GM23338 (cell line): ENCODE measurements at regions not wholly inside any gene's neighbourhood (a gene's known extent, or its start where the extent isn't known, plus 50 kb on each side); places are given as distances from the start of the nearest gene placed in this dataset.

Source experiments
- ATAC-seq: fragments of 200-7000 bp; cut with Tn5 transposase; 3 replicates; pipeline ENCODE4 v1.9.1; 2020
- DNase-seq: peaks from one replicate; pipeline ENCODE4 v3.0.0-alpha.2; 2015; ENCODE audit warnings: low spot score
- H2AFZ ChIP-seq: fragments of 200-600 bp; sonication (generic); 2 replicates; pipeline ENCODE4 v1.8.0; 2016; ENCODE audit warnings: antibody characterized with exemption, mild to moderate bottlenecking, moderate library complexity
- H3F3A ChIP-seq: fragments of 200-600 bp; sonication (generic); replicated peaks from 2 replicates; pipeline ENCODE4 v1.8.0; 2017; ENCODE audit warnings: antibody characterized with exemption, mixed run types, low read depth
- H3K27ac ChIP-seq: fragments of 200-600 bp; sonication (generic); 2 replicates; pipeline ENCODE4 v1.6.1; 2016; ENCODE audit warnings: low read depth
- H3K27me3 ChIP-seq: fragments of 200-600 bp; sonication (generic); 2 replicates; pipeline ENCODE4 v1.8.0; 2016; ENCODE audit warnings: mild to moderate bottlenecking, mixed run types, moderate library complexity; ENCODE audit not compliant: insufficient read depth
- H3K36me3 ChIP-seq: fragments of 200-600 bp; sonication (generic); 2 replicates; pipeline ENCODE4 v1.8.0; 2016; ENCODE audit warnings: mild to moderate bottlenecking; ENCODE audit not compliant: insufficient read depth
- H3K4me1 ChIP-seq: fragments of 200-600 bp; sonication (generic); 2 replicates; pipeline ENCODE4 v1.8.0; 2016; ENCODE audit warnings: mild to moderate bottlenecking, moderate library complexity; ENCODE audit not compliant: insufficient read depth
- H3K4me2 ChIP-seq: fragments of 200-600 bp; sonication (generic); 2 replicates; pipeline ENCODE4 v1.7.1; 2017; ENCODE audit warnings: mixed run types
- H3K4me3 ChIP-seq: fragments of 200-600 bp; sonication (generic); 2 replicates; pipeline ENCODE4 v1.6.1; 2016; ENCODE audit warnings: mixed run types
- H3K79me2 ChIP-seq: fragments of 200-600 bp; sonication (generic); replicated peaks from 2 replicates; pipeline ENCODE4 v1.8.0; 2017; ENCODE audit warnings: mild to moderate bottlenecking; ENCODE audit not compliant: insufficient read depth
- H3K9me2 ChIP-seq: fragments of 200-600 bp; sonication (generic); 2 replicates; pipeline ENCODE4 v1.8.0; 2017; ENCODE audit not compliant: insufficient read depth
- H4K20me1 ChIP-seq: fragments of 200-600 bp; sonication (generic); replicated peaks from 2 replicates; pipeline ENCODE4 v1.8.0; 2017; ENCODE audit warnings: mild to moderate bottlenecking; ENCODE audit not compliant: insufficient read depth
- H3K27ac Mint-ChIP-seq: 2 replicates; pipeline ENCODE4 v1.8.0; 2020; ENCODE audit warnings: inconsistent platforms, mild to moderate bottlenecking, moderate library complexity, mixed read lengths
- H3K27me3 Mint-ChIP-seq: 3 replicates; pipeline ENCODE4 v1.8.0; 2022; ENCODE audit warnings: low read depth, mild to moderate bottlenecking, moderate library complexity, mixed read lengths, inconsistent platforms; ENCODE audit not compliant: insufficient read depth, poor library complexity
- H3K36me3 Mint-ChIP-seq: 3 replicates; pipeline ENCODE4 v1.8.0; 2021; ENCODE audit warnings: low read depth, mild to moderate bottlenecking, inconsistent platforms, moderate library complexity, mixed read lengths
- H3K4me1 Mint-ChIP-seq: 3 replicates; pipeline ENCODE4 v1.8.0; 2020; ENCODE audit warnings: mild to moderate bottlenecking, inconsistent platforms, mixed read lengths
- H3K4me3 Mint-ChIP-seq: 3 replicates; pipeline ENCODE4 v1.8.0; 2021; ENCODE audit warnings: moderate library complexity, mild to moderate bottlenecking, inconsistent platforms, mixed read lengths
- H3K9me3 Mint-ChIP-seq: 3 replicates; pipeline ENCODE4 v1.8.0; 2020; ENCODE audit warnings: moderate library complexity, mild to moderate bottlenecking, inconsistent platforms, mixed read lengths
- CREB1 ChIP-seq: fragments of 250-450 bp; sonication (Bioruptor Pico); IDR thresholded peaks from 2 replicates; pipeline ENCODE4 v1.5.0; 2020; ENCODE audit warnings: low read depth, mild to moderate bottlenecking, moderate library complexity
- ETS1 ChIP-seq: IDR thresholded peaks from 2 replicates; pipeline ENCODE4 v1.6.1; 2016; ENCODE audit warnings: antibody characterized with exemption
- EZH2 ChIP-seq: fragments of 200-600 bp; sonication (generic); IDR thresholded peaks from one replicate; pipeline ENCODE4 v1.8.0; 2017; ENCODE audit warnings: antibody characterized with exemption, mild to moderate bottlenecking, low read depth; ENCODE audit not compliant: unreplicated experiment
- EZH2phosphoT487 ChIP-seq: fragments of 200-600 bp; sonication (generic); IDR thresholded peaks from one replicate; pipeline ENCODE4 v1.8.1; 2018; ENCODE audit warnings: antibody characterized with exemption; ENCODE audit not compliant: unreplicated experiment
- JUNB ChIP-seq: IDR thresholded peaks from one replicate; pipeline ENCODE4 v1.6.1; 2016; ENCODE audit warnings: antibody characterized with exemption; ENCODE audit not compliant: unreplicated experiment
- NANOG ChIP-seq: IDR thresholded peaks from 2 replicates; pipeline ENCODE4 v1.6.1; 2016; ENCODE audit warnings: antibody characterized with exemption, borderline replicate concordance
- POLR2AphosphoS5 ChIP-seq: IDR thresholded peaks from 2 replicates; pipeline ENCODE4 v1.6.1; 2016; ENCODE audit warnings: antibody characterized with exemption, low read depth
- STAT1 ChIP-seq: IDR thresholded peaks from one replicate; pipeline ENCODE4 v1.6.1; 2016; ENCODE audit warnings: antibody characterized with exemption; ENCODE audit not compliant: unreplicated experiment
- ZNF114 ChIP-seq: fragments of 250-450 bp; sonication (Bioruptor Pico); IDR thresholded peaks from 2 replicates; pipeline ENCODE4 v1.5.0; 2020; ENCODE audit warnings: mild to moderate bottlenecking, moderate library complexity
- ZNF331 ChIP-seq: fragments of 250-450 bp; sonication (Bioruptor Pico); IDR thresholded peaks from 2 replicates; pipeline ENCODE4 v1.5.0; 2020; ENCODE audit warnings: low read depth, mild to moderate bottlenecking, moderate library complexity
- TF ChIP-seq, protein P1 (sequence below), 2 experiments: fragments of 200-600 bp in 1 of 2; sonication (generic) in 1 of 2; conservative IDR thresholded peaks; 2 replicates each; pipeline versions ENCODE4 v1.5.1 to v1.6.1; 2016 to 2017; ENCODE audit warnings: antibody characterized with exemption in 2 of 2, low read depth in 2 of 2, mild to moderate bottlenecking in 2 of 2, moderate library complexity in 1 of 2
- TF ChIP-seq, protein P2 (sequence below): fragments of 250-450 bp; sonication (Bioruptor Pico); IDR thresholded peaks from 2 replicates; pipeline ENCODE4 v1.5.0; 2020; ENCODE audit warnings: mild to moderate bottlenecking, moderate library complexity

DNA sequence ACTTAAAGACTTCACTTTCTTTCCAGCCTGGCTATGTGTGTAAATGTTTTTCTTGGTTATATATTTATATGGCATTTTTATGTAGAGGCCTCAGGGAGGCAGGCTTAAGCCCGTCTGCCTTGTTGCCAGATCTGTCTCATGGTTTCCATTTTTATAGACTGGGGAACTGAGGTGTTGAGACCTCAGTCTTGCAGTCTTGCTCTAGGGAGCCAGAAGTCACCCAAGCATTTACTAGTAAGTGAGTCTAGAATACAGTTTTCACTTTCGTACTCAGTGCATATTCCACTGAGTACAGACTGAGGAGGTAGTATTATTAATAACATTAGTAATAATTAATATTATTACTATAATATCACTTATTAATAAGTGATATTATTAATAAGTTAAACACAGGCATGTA, 161.4 kb downstream of the UCK2 start (continued):
- TF ChIP-seq, protein P1, sequence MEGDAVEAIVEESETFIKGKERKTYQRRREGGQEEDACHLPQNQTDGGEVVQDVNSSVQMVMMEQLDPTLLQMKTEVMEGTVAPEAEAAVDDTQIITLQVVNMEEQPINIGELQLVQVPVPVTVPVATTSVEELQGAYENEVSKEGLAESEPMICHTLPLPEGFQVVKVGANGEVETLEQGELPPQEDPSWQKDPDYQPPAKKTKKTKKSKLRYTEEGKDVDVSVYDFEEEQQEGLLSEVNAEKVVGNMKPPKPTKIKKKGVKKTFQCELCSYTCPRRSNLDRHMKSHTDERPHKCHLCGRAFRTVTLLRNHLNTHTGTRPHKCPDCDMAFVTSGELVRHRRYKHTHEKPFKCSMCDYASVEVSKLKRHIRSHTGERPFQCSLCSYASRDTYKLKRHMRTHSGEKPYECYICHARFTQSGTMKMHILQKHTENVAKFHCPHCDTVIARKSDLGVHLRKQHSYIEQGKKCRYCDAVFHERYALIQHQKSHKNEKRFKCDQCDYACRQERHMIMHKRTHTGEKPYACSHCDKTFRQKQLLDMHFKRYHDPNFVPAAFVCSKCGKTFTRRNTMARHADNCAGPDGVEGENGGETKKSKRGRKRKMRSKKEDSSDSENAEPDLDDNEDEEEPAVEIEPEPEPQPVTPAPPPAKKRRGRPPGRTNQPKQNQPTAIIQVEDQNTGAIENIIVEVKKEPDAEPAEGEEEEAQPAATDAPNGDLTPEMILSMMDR (conservative IDR thresholded peaks at IDR 0.05; ENCODE audit: low read depth in 2 of 2): no peak
- TF ChIP-seq JUNB: no peak
- no peak for TF ChIP-seq ETS1
- TF ChIP-seq ZNF114 (CRISPR knock-in tag): no peak

DNA sequence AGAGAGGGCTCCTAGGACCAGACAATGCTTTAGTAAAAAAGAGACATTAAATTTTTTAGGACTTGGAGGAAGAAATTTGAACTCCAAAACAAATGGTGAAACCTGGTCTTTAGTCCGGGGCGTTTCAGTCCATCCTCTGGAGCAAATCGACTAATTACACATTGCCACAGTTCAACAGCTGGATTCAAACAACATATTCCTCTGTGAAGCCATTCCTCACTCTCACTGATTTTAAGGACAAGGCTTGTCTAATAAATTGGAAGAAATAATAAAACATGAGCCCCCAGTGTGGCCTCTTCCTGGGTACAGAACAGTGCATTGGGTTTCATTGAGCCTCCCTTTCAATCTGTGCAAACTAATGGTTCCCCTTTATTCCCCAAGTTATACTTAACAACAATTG, 165.1 kb downstream of the UCK2 start:
- no peaks in the 10 kb centered on the region for H4K20me1 ChIP-seq
- DNase-seq: no peak
- Mint-ChIP-seq H3K9me3 (no peaks in the 10 kb centered on the region), H3K4me3 (no peak overlapping the region), H3K36me3 (no peaks in the 10 kb centered on the region), H3K27ac (no peak overlapping the region), H3K4me1 (no peaks in the 10 kb centered on the region), H3K27me3 (no peaks in the 10 kb centered on the region)
- H3F3A ChIP-seq: no peaks in the 10 kb centered on the region
- no peaks in the 10 kb centered on the region for H3K79me2 ChIP-seq
- H3K4me1 ChIP-seq: no peaks in the 10 kb centered on the region
- H3K4me2 ChIP-seq: no peak overlapping the region
- no peak overlapping the region for H2AFZ ChIP-seq
- no peak for ATAC-seq
- no peak overlapping the region for H3K27ac ChIP-seq
- no peaks in the 10 kb centered on the region; the same call in 1 of the 2 replicates for H3K9me2 ChIP-seq
- H3K27me3 ChIP-seq: no peaks in the 10 kb centered on the region
- no peak overlapping the region for H3K4me3 ChIP-seq
- H3K36me3 ChIP-seq: no peaks in the 10 kb centered on the region
- TF ChIP-seq, protein P2, sequence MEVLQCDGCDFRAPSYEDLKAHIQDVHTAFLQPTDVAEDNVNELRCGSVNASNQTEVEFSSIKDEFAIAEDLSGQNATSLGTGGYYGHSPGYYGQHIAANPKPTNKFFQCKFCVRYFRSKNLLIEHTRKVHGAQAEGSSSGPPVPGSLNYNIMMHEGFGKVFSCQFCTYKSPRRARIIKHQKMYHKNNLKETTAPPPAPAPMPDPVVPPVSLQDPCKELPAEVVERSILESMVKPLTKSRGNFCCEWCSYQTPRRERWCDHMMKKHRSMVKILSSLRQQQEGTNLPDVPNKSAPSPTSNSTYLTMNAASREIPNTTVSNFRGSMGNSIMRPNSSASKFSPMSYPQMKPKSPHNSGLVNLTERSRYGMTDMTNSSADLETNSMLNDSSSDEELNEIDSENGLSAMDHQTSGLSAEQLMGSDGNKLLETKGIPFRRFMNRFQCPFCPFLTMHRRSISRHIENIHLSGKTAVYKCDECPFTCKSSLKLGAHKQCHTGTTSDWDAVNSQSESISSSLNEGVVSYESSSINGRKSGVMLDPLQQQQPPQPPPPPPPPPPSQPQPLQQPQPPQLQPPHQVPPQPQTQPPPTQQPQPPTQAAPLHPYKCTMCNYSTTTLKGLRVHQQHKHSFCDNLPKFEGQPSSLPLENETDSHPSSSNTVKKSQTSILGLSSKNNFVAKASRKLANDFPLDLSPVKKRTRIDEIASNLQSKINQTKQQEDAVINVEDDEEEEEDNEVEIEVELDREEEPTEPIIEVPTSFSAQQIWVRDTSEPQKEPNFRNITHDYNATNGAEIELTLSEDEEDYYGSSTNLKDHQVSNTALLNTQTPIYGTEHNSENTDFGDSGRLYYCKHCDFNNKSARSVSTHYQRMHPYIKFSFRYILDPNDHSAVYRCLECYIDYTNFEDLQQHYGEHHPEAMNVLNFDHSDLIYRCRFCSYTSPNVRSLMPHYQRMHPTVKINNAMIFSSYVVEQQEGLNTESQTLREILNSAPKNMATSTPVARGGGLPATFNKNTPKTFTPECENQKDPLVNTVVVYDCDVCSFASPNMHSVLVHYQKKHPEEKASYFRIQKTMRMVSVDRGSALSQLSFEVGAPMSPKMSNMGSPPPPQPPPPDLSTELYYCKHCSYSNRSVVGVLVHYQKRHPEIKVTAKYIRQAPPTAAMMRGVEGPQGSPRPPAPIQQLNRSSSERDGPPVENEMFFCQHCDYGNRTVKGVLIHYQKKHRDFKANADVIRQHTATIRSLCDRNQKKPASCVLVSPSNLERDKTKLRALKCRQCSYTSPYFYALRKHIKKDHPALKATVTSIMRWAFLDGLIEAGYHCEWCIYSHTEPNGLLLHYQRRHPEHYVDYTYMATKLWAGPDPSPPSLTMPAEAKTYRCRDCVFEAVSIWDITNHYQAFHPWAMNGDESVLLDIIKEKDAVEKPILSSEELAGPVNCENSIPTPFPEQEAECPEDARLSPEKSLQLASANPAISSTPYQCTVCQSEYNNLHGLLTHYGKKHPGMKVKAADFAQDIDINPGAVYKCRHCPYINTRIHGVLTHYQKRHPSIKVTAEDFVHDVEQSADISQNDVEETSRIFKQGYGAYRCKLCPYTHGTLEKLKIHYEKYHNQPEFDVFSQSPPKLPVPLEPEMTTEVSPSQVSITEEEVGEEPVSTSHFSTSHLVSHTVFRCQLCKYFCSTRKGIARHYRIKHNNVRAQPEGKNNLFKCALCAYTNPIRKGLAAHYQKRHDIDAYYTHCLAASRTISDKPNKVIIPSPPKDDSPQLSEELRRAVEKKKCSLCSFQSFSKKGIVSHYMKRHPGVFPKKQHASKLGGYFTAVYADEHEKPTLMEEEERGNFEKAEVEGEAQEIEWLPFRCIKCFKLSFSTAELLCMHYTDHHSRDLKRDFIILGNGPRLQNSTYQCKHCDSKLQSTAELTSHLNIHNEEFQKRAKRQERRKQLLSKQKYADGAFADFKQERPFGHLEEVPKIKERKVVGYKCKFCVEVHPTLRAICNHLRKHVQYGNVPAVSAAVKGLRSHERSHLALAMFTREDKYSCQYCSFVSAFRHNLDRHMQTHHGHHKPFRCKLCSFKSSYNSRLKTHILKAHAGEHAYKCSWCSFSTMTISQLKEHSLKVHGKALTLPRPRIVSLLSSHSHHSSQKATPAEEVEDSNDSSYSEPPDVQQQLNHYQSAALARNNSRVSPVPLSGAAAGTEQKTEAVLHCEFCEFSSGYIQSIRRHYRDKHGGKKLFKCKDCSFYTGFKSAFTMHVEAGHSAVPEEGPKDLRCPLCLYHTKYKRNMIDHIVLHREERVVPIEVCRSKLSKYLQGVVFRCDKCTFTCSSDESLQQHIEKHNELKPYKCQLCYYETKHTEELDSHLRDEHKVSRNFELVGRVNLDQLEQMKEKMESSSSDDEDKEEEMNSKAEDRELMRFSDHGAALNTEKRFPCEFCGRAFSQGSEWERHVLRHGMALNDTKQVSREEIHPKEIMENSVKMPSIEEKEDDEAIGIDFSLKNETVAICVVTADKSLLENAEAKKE (CRISPR knock-in tag): no peak
- TF ChIP-seq JUNB: no peak
- TF ChIP-seq, protein P1 (conservative IDR thresholded peaks at IDR 0.05; ENCODE audit: low read depth in 2 of 2): no peak
- TF ChIP-seq ETS1: no peak
- TF ChIP-seq NANOG: no peak
- TF ChIP-seq STAT1: no peak
- no peak for TF ChIP-seq POLR2AphosphoS5
- no peak for TF ChIP-seq EZH2
- TF ChIP-seq CREB1 (CRISPR knock-in tag): no peak
- no peak for TF ChIP-seq EZH2phosphoT487
- no peak for TF ChIP-seq ZNF331 (CRISPR knock-in tag)
